ENCODE measurements at regions not wholly inside any gene's neighbourhood (a gene's known extent, or its start where the extent isn't known, plus 50 kb on each side); places are given as distances from the start of the nearest gene placed in this dataset.
"Not testable (repeated sequence)": the region's sequence is repeated elsewhere in the genome, so short reads cannot be mapped to it uniquely, and the experiment has no call there.

DNA sequence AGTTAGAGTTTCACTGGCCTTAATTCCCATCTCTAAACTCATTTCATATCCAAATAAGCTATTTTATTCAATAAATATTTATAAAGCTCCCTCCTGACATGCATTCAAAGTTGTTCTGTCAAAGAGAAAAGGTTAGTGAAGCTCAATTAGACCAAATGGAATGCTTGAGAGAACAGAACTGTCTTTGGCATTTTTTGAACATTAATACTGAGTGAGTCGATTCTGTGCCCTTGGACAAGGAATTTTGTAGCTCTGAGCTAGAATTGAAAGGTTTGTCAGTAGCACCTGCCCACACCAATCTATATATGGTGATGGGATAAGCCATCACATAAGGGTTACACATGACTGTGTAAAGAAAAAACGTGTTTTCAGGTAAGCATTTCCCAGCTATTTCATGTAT lies 631.2 kb upstream of the CCNG1 start:
- no peaks in the 10 kb centered on the region for H3K9me3 ChIP-seq
- intact Hi-C loops (cut with DNase I): no loop called here
- WGBS: 58% methylated on average over 2 of the region's 2 CpGs

DNA sequence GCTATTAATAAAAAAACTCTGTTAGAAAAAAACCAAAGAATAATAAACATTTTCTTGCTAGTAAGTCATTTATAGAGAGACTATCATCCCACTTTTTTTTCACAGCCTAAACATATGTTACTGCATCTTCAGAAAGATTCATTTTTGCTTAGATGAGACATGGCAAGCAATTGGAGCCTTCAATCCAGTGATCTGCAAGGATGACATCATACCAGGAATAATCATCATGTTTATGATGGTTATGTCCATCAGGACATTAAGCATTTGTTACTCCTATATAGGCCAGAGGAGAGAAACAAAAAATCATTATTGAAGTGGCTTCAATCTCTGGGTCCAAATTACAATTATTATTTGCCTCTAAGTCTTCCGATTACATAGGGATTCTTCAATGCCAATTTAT lies 626.3 kb upstream of the CCNG1 start:
- H3K27me3 ChIP-seq: no peaks in the 10 kb centered on the region
- H3K27ac ChIP-seq (replicated peaks in 1 of 4): no peak overlapping the region
- intact Hi-C loops (cut with DNase I): no loop called here
- 88% methylated on average over 1 of the region's 1 CpG for WGBS
- no peaks in the 10 kb centered on the region for H3K36me3 ChIP-seq
- DNase-seq (ENCODE audit: extremely low spot score): no peak
- no peaks in the 10 kb centered on the region for H3K9me3 ChIP-seq
- TF ChIP-seq POLR2A (IDR thresholded peaks at IDR 0.05; ENCODE audit: low read depth) (no peak), POLR2AphosphoS5 (IDR thresholded peaks at IDR 0.05) (no peak), EP300 (IDR thresholded peaks at IDR 0.05) (no peak)
- TF ChIP-seq, protein P1, sequence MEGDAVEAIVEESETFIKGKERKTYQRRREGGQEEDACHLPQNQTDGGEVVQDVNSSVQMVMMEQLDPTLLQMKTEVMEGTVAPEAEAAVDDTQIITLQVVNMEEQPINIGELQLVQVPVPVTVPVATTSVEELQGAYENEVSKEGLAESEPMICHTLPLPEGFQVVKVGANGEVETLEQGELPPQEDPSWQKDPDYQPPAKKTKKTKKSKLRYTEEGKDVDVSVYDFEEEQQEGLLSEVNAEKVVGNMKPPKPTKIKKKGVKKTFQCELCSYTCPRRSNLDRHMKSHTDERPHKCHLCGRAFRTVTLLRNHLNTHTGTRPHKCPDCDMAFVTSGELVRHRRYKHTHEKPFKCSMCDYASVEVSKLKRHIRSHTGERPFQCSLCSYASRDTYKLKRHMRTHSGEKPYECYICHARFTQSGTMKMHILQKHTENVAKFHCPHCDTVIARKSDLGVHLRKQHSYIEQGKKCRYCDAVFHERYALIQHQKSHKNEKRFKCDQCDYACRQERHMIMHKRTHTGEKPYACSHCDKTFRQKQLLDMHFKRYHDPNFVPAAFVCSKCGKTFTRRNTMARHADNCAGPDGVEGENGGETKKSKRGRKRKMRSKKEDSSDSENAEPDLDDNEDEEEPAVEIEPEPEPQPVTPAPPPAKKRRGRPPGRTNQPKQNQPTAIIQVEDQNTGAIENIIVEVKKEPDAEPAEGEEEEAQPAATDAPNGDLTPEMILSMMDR (IDR thresholded peaks at IDR 0.05): no peak
- no peak overlapping the region for H3K4me3 ChIP-seq
- H3K4me1 ChIP-seq: no peaks in the 10 kb centered on the region

More for the DNA sequence above, 631.2 kb upstream of the CCNG1 start:
- H3K27ac ChIP-seq (replicated peaks in 1 of 4): no peak overlapping the region
- TF ChIP-seq POLR2AphosphoS5 (IDR thresholded peaks at IDR 0.05) (no peak), POLR2A (IDR thresholded peaks at IDR 0.05; ENCODE audit: low read depth) (no peak), EP300 (IDR thresholded peaks at IDR 0.05) (no peak)
- TF ChIP-seq, protein P1 (IDR thresholded peaks at IDR 0.05): no peak
- H3K27me3 ChIP-seq: no peaks in the 10 kb centered on the region
- H3K4me1 ChIP-seq: no peaks in the 10 kb centered on the region
- H3K36me3 ChIP-seq: no peaks in the 10 kb centered on the region
- no peak overlapping the region for H3K4me3 ChIP-seq
- DNase-seq (ENCODE audit: extremely low spot score): no peak

GRCh38 chr5:162816816-162817215 lies 620.6 kb upstream of the CCNG1 start:
- 81% methylated on average over 2 of the region's 2 CpGs for WGBS
- no peak for DNase-seq (ENCODE audit: extremely low spot score)
- Histone ChIP-seq H3K4me1 (no peaks in the 10 kb centered on the region), H3K4me3 (no peak overlapping the region), H3K9me3 (no peaks in the 10 kb centered on the region), H3K36me3 (no peaks in the 10 kb centered on the region), H3K27ac (replicated peaks in 1 of 4) (no peak overlapping the region), H3K27me3 (no peaks in the 10 kb centered on the region)
- intact Hi-C loops (cut with DNase I): no loop called here
- TF ChIP-seq EP300 (IDR thresholded peaks at IDR 0.05): no peak
- TF ChIP-seq POLR2A (IDR thresholded peaks at IDR 0.05; ENCODE audit: low read depth): no peak
- no peak for TF ChIP-seq POLR2AphosphoS5 (IDR thresholded peaks at IDR 0.05)
- TF ChIP-seq, protein P1 (IDR thresholded peaks at IDR 0.05): no peak

- intact Hi-C loops (cut with DNase I): no loop called here
Observed at GRCh38 chr5:162817364-162817763, 620.0 kb upstream of the CCNG1 start.

GRCh38 chr5:162821664-162822063 lies 615.7 kb upstream of the CCNG1 start:
- H3K4me3 ChIP-seq; H3K27me3 ChIP-seq; H3K27ac ChIP-seq (replicated peaks in 1 of 4); H3K36me3 ChIP-seq; H3K4me1 ChIP-seq; DNase-seq (ENCODE audit: extremely low spot score); intact Hi-C loops (cut with DNase I); H3K9me3 ChIP-seq: not testable (repeated sequence)
- 62% methylated on average over 8 of the region's 8 CpGs for WGBS

More at GRCh38 chr5:162817364-162817763, 620.0 kb upstream of the CCNG1 start:
- H3K27me3 ChIP-seq: no peaks in the 10 kb centered on the region
- no peak for DNase-seq (ENCODE audit: extremely low spot score)
- H3K27ac ChIP-seq (replicated peaks in 1 of 4): no peak overlapping the region
- H3K36me3 ChIP-seq: no peaks in the 10 kb centered on the region
- TF ChIP-seq, protein P1 (IDR thresholded peaks at IDR 0.05): no peak
- TF ChIP-seq POLR2A (IDR thresholded peaks at IDR 0.05; ENCODE audit: low read depth) (no peak), POLR2AphosphoS5 (IDR thresholded peaks at IDR 0.05) (no peak), EP300 (IDR thresholded peaks at IDR 0.05) (no peak)
- H3K4me3 ChIP-seq: no peak overlapping the region
- H3K4me1 ChIP-seq: no peaks in the 10 kb centered on the region
- 67% methylated on average over 4 of the region's 4 CpGs for WGBS
- H3K9me3 ChIP-seq: no peaks in the 10 kb centered on the region
